ENCODE measurements at regions not wholly inside any gene's neighbourhood (a gene's known extent, or its start where the extent isn't known, plus 50 kb on each side); places are given as distances from the start of the nearest gene placed in this dataset.

GRCh38 chr4:174394915-174395314, 111.2 kb downstream of the CEP44 start:
- TF ChIP-seq CTCF (IDR thresholded peaks at IDR 0.05; ENCODE audit: poor library complexity, severe bottlenecking) (no peak), SMC3 (conservative IDR thresholded peaks at IDR 0.05; ENCODE audit: poor library complexity) (no peak), MXI1 (conservative IDR thresholded peaks at IDR 0.05; ENCODE audit: poor library complexity, severe bottlenecking) (no peak), EP300 (conservative IDR thresholded peaks at IDR 0.05; ENCODE audit: poor library complexity, severe bottlenecking) (no peak), REST (IDR thresholded peaks at IDR 0.05; ENCODE audit: borderline replicate concordance) (no peak), RAD21 (conservative IDR thresholded peaks at IDR 0.05) (no peak), EZH2 (IDR thresholded peaks at IDR 0.05; ENCODE audit: borderline replicate concordance, insufficient read depth, low read length, poor library complexity, severe bottlenecking) (no peak), TAF1 (IDR thresholded peaks at IDR 0.05; ENCODE audit: low read depth) (no peak), POLR2AphosphoS5 (IDR thresholded peaks at IDR 0.05) (no peak)
